B cell (primary cell): ENCODE measurements at regions not wholly inside any gene's neighbourhood (a gene's known extent, or its start where the extent isn't known, plus 50 kb on each side); places are given as distances from the start of the nearest gene placed in this dataset.

Experiments
- ATAC-seq: fragments of 200-7000 bp; cut with Tn5 transposase; one replicate; pipeline ENCODE4 v1.10.0; 2021; ENCODE audit warnings: low read depth, mild to moderate bottlenecking, moderate number of reproducible peaks, moderate library complexity
- CTCF ChIA-PET: fragments of 350-600 bp; sonication (Branson Sonifier 250); formaldehyde crosslinking; loops from one replicate; lab custom pipeline; 2021; ENCODE audit warnings: antibody characterized with exemption, inconsistent platforms; lab: Charles Lee
- POLR2A ChIA-PET: fragments of 350-600 bp; sonication (Branson Sonifier 250); formaldehyde crosslinking; loops from one replicate; lab custom pipeline; 2021; ENCODE audit warnings: antibody characterized with exemption; lab: Charles Lee
- DNase-seq: peaks from one replicate; pipeline ENCODE4 v3.0.0; 2013
- H2AFZ ChIP-seq: 2 replicates; pipeline ENCODE4 v1.6.1; 2012; ENCODE audit warnings: mild to moderate bottlenecking, low read depth, low read length; ENCODE audit not compliant: insufficient read depth, poor library complexity, severe bottlenecking
- H3K27ac ChIP-seq, 2 donors: 1 replicate in 1 of 2; 2 replicates in 1 of 2; pipeline ENCODE4 v1.5.1; 2012 to 2013; ENCODE audit warnings: low read length in 2 of 2, mild to moderate bottlenecking in 2 of 2, moderate library complexity in 1 of 2
- H3K27me3 ChIP-seq, 4 experiments: fragments of 200-600 bp in 1 of 4; sonication (generic) in 1 of 4; replicated peaks in 1 of 4; 1 replicate in 2 of 4; 2 replicates in 2 of 4; pipeline versions ENCODE4 v1.6.1 to v1.7.0; 2013 to 2016; ENCODE audit warnings: low read length in 3 of 4, mild to moderate bottlenecking in 2 of 4, mixed read lengths in 1 of 4, moderate library complexity in 1 of 4; ENCODE audit not compliant: insufficient read depth in 4 of 4, control insufficient read depth in 3 of 4; ENCODE audit errors: control extremely low read depth in 1 of 4
- H3K36me3 ChIP-seq, 2 experiments: replicated peaks in 1 of 2; 1 replicate in 1 of 2; 2 replicates in 1 of 2; pipeline versions ENCODE4 v1.6.1 to v1.7.1; 2013; ENCODE audit warnings: low read length in 1 of 2; ENCODE audit not compliant: insufficient read depth in 2 of 2, control insufficient read depth in 1 of 2; ENCODE audit errors: control extremely low read depth in 1 of 2, extremely low read depth in 1 of 2
- H3K4me1 ChIP-seq, 2 donors: fragments of 200-600 bp in 1 of 2; sonication (generic) in 1 of 2; 1 replicate in 1 of 2; 2 replicates in 1 of 2; pipeline versions ENCODE4 v1.5.1 to v1.6.1; 2013 to 2017; ENCODE audit warnings: low read length in 2 of 2; ENCODE audit not compliant: control insufficient read depth in 2 of 2, insufficient read depth in 2 of 2
- H3K4me2 ChIP-seq: replicated peaks from 2 replicates; pipeline ENCODE3; 2012; ENCODE audit warnings: mild to moderate bottlenecking, low read depth, low read length; ENCODE audit not compliant: poor library complexity, severe bottlenecking
- H3K4me3 ChIP-seq, 5 experiments: fragments of 200-600 bp in 1 of 5; sonication (generic) in 1 of 5; 1 replicate in 3 of 5; 2 replicates in 2 of 5; pipeline versions ENCODE4 v1.5.1 to v1.7.0; 2011 to 2016; ENCODE audit warnings: low read length in 4 of 5, mild to moderate bottlenecking in 4 of 5, low read depth in 2 of 5, control low read depth in 1 of 5, moderate library complexity in 1 of 5; ENCODE audit not compliant: insufficient read depth in 1 of 5; ENCODE audit errors: control extremely low read depth in 1 of 5, extremely low read depth in 1 of 5
- H3K79me2 ChIP-seq: fragments of 200-600 bp; sonication (generic); one replicate; pipeline ENCODE4 v1.6.0; 2016; ENCODE audit warnings: low read length; ENCODE audit not compliant: control insufficient read depth, insufficient read depth
- H3K9ac ChIP-seq: fragments of 200-600 bp; sonication (generic); 2 replicates; pipeline ENCODE4 v1.6.1; 2017; ENCODE audit warnings: mild to moderate bottlenecking, low read length, moderate library complexity
- H3K9me3 ChIP-seq, 3 donors: one replicate each; pipeline versions ENCODE4 v1.6.1 to v1.7.1; 2013; ENCODE audit warnings: low read length in 2 of 3; ENCODE audit not compliant: control insufficient read depth in 2 of 3, insufficient read depth in 1 of 3; ENCODE audit errors: control extremely low read depth in 1 of 3
- H4K20me1 ChIP-seq: 2 replicates; pipeline ENCODE4 v1.6.0; 2012; ENCODE audit warnings: mild to moderate bottlenecking, low read length; ENCODE audit not compliant: insufficient read depth, control insufficient read depth, poor library complexity, severe bottlenecking
- H3K27ac Mint-ChIP-seq: one replicate; pipeline ENCODE4 v1.8.0; 2021; ENCODE audit warnings: mixed read lengths
- H3K27me3 Mint-ChIP-seq: one replicate; pipeline ENCODE4 v1.8.0; 2021; ENCODE audit warnings: mixed read lengths
- H3K4me1 Mint-ChIP-seq: one replicate; pipeline ENCODE4 v1.8.0; 2021; ENCODE audit warnings: mixed read lengths
- H3K4me3 Mint-ChIP-seq: one replicate; pipeline ENCODE4 v1.8.0; 2021; ENCODE audit warnings: mixed read lengths
- H3K9me3 Mint-ChIP-seq: one replicate; pipeline ENCODE4 v1.8.0; 2022; ENCODE audit warnings: mixed read lengths; ENCODE audit not compliant: insufficient read depth
- EZH2 ChIP-seq: IDR thresholded peaks from 2 replicates; pipeline ENCODE4 v1.6.1; 2012; ENCODE audit warnings: borderline replicate concordance, low read depth, mild to moderate bottlenecking, moderate library complexity, low read length; ENCODE audit not compliant: insufficient read depth, poor library complexity, severe bottlenecking
- WGBS: methylation state at CpG from one replicate; pipeline ENCODE4 v1.1.5; 2013; ENCODE audit warnings: missing lambda C conversion rate; ENCODE audit not compliant: insufficient coverage; 5-methylcytosine and 5-hydroxymethylcytosine counted together
- intact Hi-C: fragments of 100-400 bp; cut with micrococcal nuclease; formaldehyde crosslinking; loops from one replicate; pipeline ENCODE4 v1.10.0; 2022
- TF ChIP-seq, protein P1 (sequence below): fragments of 200-600 bp; IDR thresholded peaks from one replicate; pipeline ENCODE4 v1.8.0; 2022; ENCODE audit warnings: antibody characterized with exemption, mild to moderate bottlenecking

DNA sequence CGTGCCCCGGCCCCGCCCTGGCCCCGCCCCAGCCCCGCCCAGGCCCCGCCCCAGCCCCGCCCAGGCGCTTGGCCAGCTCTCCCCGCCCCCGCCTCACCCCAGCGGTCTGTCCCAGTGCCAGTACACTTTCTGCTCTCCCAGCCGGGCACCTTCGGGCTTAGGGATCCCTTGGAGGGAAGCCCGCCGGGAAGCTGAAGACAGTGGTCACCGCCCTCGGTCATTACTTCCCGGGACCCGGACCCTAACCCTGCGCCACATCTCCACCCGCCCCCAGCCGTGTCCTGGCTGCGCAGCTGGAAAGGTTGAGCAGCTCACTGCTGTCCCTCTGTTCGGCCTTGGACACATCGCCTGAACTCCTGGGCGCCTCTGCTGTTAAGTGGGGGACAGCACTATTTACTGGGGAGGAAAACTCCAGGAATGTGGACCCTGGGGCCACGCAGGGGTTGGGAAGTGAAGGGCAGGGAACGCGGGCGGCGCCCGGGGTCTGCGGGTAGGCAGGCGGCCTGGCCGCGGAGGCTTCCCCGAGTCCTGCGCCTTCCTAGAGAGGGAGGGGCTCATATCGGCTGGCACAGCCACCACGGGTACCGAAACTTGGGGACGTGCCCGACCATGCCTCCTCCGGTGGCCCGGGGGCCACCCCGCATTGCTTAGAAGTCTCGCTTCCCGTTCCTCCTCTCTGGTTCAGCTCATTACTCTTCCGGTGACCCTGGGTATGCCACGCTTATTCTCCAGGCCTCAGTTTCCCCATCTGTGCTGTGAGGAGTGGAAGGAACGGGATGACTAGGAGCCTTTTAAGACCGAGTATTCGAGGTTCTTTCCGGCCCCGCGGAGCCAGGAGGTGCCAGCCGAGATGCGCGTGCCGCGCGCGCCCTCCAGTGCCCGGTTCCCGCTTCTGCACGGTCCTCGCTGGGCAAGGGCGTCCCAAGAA, 121.0 kb downstream of the GYPC start:
- ATAC-seq (peak; percentile 77), DNase-seq (peak; percentile 77)
- TF ChIP-seq, protein P1, sequence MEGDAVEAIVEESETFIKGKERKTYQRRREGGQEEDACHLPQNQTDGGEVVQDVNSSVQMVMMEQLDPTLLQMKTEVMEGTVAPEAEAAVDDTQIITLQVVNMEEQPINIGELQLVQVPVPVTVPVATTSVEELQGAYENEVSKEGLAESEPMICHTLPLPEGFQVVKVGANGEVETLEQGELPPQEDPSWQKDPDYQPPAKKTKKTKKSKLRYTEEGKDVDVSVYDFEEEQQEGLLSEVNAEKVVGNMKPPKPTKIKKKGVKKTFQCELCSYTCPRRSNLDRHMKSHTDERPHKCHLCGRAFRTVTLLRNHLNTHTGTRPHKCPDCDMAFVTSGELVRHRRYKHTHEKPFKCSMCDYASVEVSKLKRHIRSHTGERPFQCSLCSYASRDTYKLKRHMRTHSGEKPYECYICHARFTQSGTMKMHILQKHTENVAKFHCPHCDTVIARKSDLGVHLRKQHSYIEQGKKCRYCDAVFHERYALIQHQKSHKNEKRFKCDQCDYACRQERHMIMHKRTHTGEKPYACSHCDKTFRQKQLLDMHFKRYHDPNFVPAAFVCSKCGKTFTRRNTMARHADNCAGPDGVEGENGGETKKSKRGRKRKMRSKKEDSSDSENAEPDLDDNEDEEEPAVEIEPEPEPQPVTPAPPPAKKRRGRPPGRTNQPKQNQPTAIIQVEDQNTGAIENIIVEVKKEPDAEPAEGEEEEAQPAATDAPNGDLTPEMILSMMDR = peak; percentile 91
- TF ChIP-seq EZH2 = no peak
- Histone ChIP-seq H3K9me3 (no peaks in the 10 kb centered on the region), H3K27me3 (peaks cover 0 to 10% (median 0%) of the 10 kb centered on the region in 4 experiments), H4K20me1 (no peaks in the 10 kb centered on the region), H3K4me3 (peak overlapping the region; percentile 17 to 66 (median 56)), H3K27ac (peak overlapping the region in 1 of 2 donors; percentile 21), H3K36me3 (no peaks in the 10 kb centered on the region), H2AFZ (peak overlapping the region; percentile 75), H3K4me2 (peak overlapping the region; percentile 80), H3K79me2 (no peaks in the 10 kb centered on the region), H3K4me1 (peaks cover 3 to 10% of the 10 kb centered on the region in 2 donors), H3K9ac (peak overlapping the region; percentile 62)
- intact Hi-C loops = loop anchor here (10.0 kb wide), 1 partner anchor 122 kb away; the partner anchor contains the start of gene GYPC
- H3K27ac Mint-ChIP-seq = peak overlapping the region; percentile 7
- ChIA-PET POLR2A (no interaction called here), CTCF (interaction anchor here (0.6 to 5.0 kb wide), 12 partner anchors 12 to 549 kb away, joined by 3 to 116 read pairs (median 3); no protein-coding TSS in a partner anchor)
- H3K27me3 Mint-ChIP-seq = peaks cover 36% of the 10 kb centered on the region
- peak overlapping the region; percentile 97 for H3K4me3 Mint-ChIP-seq
- WGBS = under 1% methylated on average over 54 of the region's 68 CpGs
- H3K4me1 Mint-ChIP-seq = peaks cover 9% of the 10 kb centered on the region
- H3K9me3 Mint-ChIP-seq = no peaks in the 10 kb centered on the region

DNA sequence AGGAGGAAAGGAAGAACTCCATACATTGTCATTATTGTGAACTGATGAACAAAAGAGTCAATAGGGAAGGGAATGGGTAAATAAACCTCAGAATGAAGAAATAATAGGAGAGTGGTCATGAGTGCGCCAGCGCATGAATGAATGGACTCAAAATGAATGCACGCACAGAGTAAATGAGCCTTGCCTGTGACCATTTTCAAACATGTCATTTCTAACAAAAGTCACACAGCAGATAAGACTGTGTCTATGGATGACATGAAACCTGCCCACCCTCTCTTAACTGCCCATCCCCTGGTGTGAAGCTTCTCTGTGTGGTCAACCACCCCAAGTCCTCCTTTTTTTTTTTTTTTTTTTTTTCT, 121.1 kb upstream of the TEX51 start:
- no peaks in the 10 kb centered on the region for H3K9me3 Mint-ChIP-seq
- ChIA-PET POLR2A (no interaction called here), CTCF (interaction anchor here (0.7 to 5.0 kb wide), 15 partner anchors 71 to 1076 kb away, joined by 3 to 116 read pairs (median 3); no protein-coding TSS in a partner anchor)
- H3K79me2 ChIP-seq = no peaks in the 10 kb centered on the region
- H3K36me3 ChIP-seq = no peaks in the 10 kb centered on the region
- no peak overlapping the region for H3K27ac Mint-ChIP-seq
- H3K4me1 Mint-ChIP-seq = peaks cover 9% of the 10 kb centered on the region
- H3K4me1 ChIP-seq = peaks cover 3 to 10% of the 10 kb centered on the region in 2 donors
- H3K9me3 ChIP-seq = no peaks in the 10 kb centered on the region
- H3K27me3 ChIP-seq = peaks cover 0 to 10% (median 0%) of the 10 kb centered on the region in 4 experiments
- peak overlapping the region; percentile 80 for H3K4me2 ChIP-seq
- H4K20me1 ChIP-seq = no peaks in the 10 kb centered on the region
- peak overlapping the region; percentile 97 for H3K4me3 Mint-ChIP-seq
- peak overlapping the region; percentile 62 for H3K9ac ChIP-seq
- H2AFZ ChIP-seq = peak overlapping the region; percentile 75
- H3K4me3 ChIP-seq = peak overlapping the region in 2 of 5 experiments; percentile 56 to 66
- WGBS = 46% methylated on average over 2 of the region's 3 CpGs
- no peak overlapping the region for H3K27ac ChIP-seq
- H3K27me3 Mint-ChIP-seq = peaks cover 43% of the 10 kb centered on the region
- ATAC-seq (no peak), DNase-seq (no peak)
- TF ChIP-seq, protein P1 = peak; percentile 9
- no peak for TF ChIP-seq EZH2
- intact Hi-C loops = loop anchor here (10.0 kb wide), 1 partner anchor 123 kb away; the partner anchor contains the start of gene GYPC
